ENCODE measurements at regions not wholly inside any gene's neighbourhood (a gene's known extent, or its start where the extent isn't known, plus 50 kb on each side); places are given as distances from the start of the nearest gene placed in this dataset.

GRCh38 chr9:108553111-108553635 is 302.6 kb downstream of the ACTL7B start:
- no peak for DNase-seq (ENCODE audit: low spot score, unreplicated experiment)
- Mint-ChIP-seq H3K9me3 (ENCODE audit: low read depth) (no peaks in the 10 kb centered on the region), H3K36me3 (ENCODE audit: insufficient read depth) (no peaks in the 10 kb centered on the region), H3K4me1 (ENCODE audit: low read depth) (peaks cover 2% of the 10 kb centered on the region), H3K27ac (no peak overlapping the region), H3K4me3 (ENCODE audit: low read depth) (no peak overlapping the region), H3K27me3 (peaks cover 76% of the 10 kb centered on the region)
- no peak for TF ChIP-seq CTCF (IDR thresholded peaks at IDR 0.05; ENCODE audit: unreplicated experiment)

DNA sequence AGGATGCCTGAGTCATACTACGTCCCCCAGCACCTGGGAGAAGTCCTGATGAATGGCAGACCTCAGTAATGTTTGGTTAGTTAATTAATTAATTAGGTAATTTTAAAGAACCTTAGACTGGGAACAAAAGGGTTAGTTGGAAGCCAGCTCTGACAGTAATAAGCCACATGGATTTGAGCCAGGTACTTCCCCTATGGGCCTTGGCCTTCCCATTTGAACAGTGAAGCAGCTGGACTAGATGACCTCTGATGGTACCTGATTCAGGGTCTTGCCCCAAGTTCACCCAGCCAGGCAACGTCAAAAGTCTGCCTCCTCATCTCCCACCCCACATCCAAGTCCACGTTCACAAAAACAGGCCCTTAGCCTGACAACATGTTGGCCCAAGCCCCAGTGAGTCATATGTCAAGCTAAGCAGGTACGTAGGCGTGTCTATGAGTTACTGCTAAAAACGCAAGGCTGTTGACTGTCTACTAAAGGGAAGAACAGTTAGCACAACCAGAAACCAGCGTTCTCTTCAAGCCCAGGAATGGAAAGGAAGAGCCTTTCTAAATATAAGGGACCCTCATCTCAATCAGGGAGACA is 303.2 kb downstream of the ACTL7B start:
- Mint-ChIP-seq H3K4me3 (ENCODE audit: low read depth) (no peak overlapping the region), H3K36me3 (ENCODE audit: insufficient read depth) (no peaks in the 10 kb centered on the region)

GRCh38 chr9:108551030-108551841 is 304.6 kb downstream of the ACTL7B start:
- H3K4me3 Mint-ChIP-seq (ENCODE audit: low read depth) = no peak overlapping the region

More for the DNA sequence above, 303.2 kb downstream of the ACTL7B start:
- Mint-ChIP-seq H3K27me3 (peaks cover 72% of the 10 kb centered on the region), H3K9me3 (ENCODE audit: low read depth) (no peaks in the 10 kb centered on the region), H3K27ac (no peak overlapping the region), H3K4me1 (ENCODE audit: low read depth) (peaks cover 2% of the 10 kb centered on the region)
- no peak for TF ChIP-seq CTCF (IDR thresholded peaks at IDR 0.05; ENCODE audit: unreplicated experiment)
- DNase-seq (ENCODE audit: low spot score, unreplicated experiment) = no peak

GRCh38 chr9:108550106-108550505 is 305.7 kb downstream of the ACTL7B start:
- Mint-ChIP-seq H3K4me1 (ENCODE audit: low read depth) (peaks cover 2% of the 10 kb centered on the region), H3K4me3 (ENCODE audit: low read depth) (no peak overlapping the region), H3K9me3 (ENCODE audit: low read depth) (no peaks in the 10 kb centered on the region), H3K27me3 (peaks cover 68% of the 10 kb centered on the region), H3K27ac (no peak overlapping the region), H3K36me3 (ENCODE audit: insufficient read depth) (no peaks in the 10 kb centered on the region)
- TF ChIP-seq CTCF (IDR thresholded peaks at IDR 0.05; ENCODE audit: unreplicated experiment) = no peak
- no peak for DNase-seq (ENCODE audit: low spot score, unreplicated experiment)

More at GRCh38 chr9:108551030-108551841, 304.6 kb downstream of the ACTL7B start:
- peaks cover 72% of the 10 kb centered on the region for H3K27me3 Mint-ChIP-seq
- H3K27ac Mint-ChIP-seq = no peak overlapping the region
- no peak for TF ChIP-seq CTCF (IDR thresholded peaks at IDR 0.05; ENCODE audit: unreplicated experiment)
- H3K36me3 Mint-ChIP-seq (ENCODE audit: insufficient read depth) = no peaks in the 10 kb centered on the region
- no peaks in the 10 kb centered on the region for H3K9me3 Mint-ChIP-seq (ENCODE audit: low read depth)
- peaks cover 2% of the 10 kb centered on the region for H3K4me1 Mint-ChIP-seq (ENCODE audit: low read depth)
- DNase-seq (ENCODE audit: low spot score, unreplicated experiment) = no peak

DNA sequence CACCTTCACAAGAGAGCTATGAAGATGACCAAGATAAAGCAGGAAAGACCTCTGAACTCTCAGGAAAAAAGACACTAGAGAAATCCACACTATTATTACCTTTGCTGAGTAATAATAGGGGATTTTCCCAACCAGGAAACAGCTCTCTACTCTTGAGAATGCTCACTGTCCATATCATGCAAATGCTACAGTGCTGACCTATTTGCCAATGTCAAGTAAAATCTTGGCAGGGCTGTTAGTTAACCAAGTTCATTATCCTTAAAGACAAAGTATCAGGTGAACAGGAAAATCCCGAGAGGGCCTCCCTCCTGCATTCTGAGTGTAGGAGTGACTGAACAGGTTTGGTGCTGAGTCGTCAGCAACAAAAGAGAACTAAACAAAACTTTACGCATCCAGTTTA is 306.6 kb downstream of the ACTL7B start:
- no peak for DNase-seq (ENCODE audit: low spot score, unreplicated experiment)
- Mint-ChIP-seq H3K27ac (no peak overlapping the region), H3K4me1 (ENCODE audit: low read depth) (peaks cover 2% of the 10 kb centered on the region), H3K27me3 (peaks cover 70% of the 10 kb centered on the region), H3K36me3 (ENCODE audit: insufficient read depth) (no peaks in the 10 kb centered on the region), H3K9me3 (ENCODE audit: low read depth) (no peaks in the 10 kb centered on the region), H3K4me3 (ENCODE audit: low read depth) (no peak overlapping the region)
- no peak for TF ChIP-seq CTCF (IDR thresholded peaks at IDR 0.05; ENCODE audit: unreplicated experiment)
